ENCODE measurements at regions not wholly inside any gene's neighbourhood (a gene's known extent, or its start where the extent isn't known, plus 50 kb on each side); places are given as distances from the start of the nearest gene placed in this dataset.

DNA sequence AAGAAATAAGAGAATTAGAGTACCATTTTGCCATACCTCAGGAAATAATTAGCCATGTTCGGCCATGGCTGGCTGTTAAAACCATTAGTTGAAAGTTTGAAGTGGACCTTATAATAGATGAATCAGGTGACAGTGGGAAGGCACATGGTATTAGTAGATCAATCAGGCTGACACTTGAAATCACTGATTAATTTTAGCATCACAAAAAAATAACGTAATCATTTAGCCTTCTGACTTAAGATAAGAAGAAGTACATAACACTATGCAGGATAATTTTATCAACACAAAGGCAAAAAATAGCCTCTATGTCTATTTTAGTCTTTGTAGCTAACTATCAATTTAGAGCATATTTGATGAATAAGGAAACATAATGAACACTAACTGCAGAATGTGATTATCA, 615.5 kb downstream of the PCDH17 start:
- Histone ChIP-seq H3K36me3 (no peaks in the 10 kb centered on the region), H3K27me3 (no peaks in the 10 kb centered on the region), H3K4me1 (no peaks in the 10 kb centered on the region), H3K4me3 (no peak overlapping the region), H3K9me3 (peaks cover 0 to 4% (median 0%) of the 10 kb centered on the region in 4 donors), H3K27ac (no peak overlapping the region)
- 80 to 86% methylated on average over 2 of the region's 2 CpGs for WGBS, 2 donors
- DNase-seq = no peak
- no peak for ATAC-seq (ENCODE audit: low FRiP score in 2 of 2)
- TF ChIP-seq, protein P1, sequence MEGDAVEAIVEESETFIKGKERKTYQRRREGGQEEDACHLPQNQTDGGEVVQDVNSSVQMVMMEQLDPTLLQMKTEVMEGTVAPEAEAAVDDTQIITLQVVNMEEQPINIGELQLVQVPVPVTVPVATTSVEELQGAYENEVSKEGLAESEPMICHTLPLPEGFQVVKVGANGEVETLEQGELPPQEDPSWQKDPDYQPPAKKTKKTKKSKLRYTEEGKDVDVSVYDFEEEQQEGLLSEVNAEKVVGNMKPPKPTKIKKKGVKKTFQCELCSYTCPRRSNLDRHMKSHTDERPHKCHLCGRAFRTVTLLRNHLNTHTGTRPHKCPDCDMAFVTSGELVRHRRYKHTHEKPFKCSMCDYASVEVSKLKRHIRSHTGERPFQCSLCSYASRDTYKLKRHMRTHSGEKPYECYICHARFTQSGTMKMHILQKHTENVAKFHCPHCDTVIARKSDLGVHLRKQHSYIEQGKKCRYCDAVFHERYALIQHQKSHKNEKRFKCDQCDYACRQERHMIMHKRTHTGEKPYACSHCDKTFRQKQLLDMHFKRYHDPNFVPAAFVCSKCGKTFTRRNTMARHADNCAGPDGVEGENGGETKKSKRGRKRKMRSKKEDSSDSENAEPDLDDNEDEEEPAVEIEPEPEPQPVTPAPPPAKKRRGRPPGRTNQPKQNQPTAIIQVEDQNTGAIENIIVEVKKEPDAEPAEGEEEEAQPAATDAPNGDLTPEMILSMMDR (IDR thresholded peaks at IDR 0.05) = no peak
- TF ChIP-seq POLR2AphosphoS5 (IDR thresholded peaks at IDR 0.05) = no peak
- no peak for TF ChIP-seq EP300 (IDR thresholded peaks at IDR 0.05)
- no peak for TF ChIP-seq POLR2A (IDR thresholded peaks at IDR 0.05)

DNA sequence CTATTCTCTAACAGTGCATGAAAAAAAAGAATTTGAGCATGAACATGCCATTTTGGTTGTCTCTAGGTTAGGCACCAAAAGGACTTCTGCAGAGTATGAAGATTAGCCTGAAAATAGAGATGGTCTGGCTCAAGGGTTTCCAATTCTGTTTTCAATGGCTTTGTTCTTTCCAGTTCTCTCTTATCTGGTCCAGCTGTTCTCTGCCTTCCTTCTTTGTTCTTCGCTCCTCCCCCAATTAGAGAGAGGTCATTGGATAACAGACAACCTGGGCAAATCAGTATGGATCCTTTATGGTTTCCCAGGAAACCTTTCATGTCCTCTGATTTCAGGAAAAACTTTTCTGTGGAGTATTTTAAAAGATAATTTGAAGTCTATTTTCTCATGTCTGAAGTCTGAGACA, 623.4 kb downstream of the PCDH17 start:
- TF ChIP-seq EP300 (IDR thresholded peaks at IDR 0.05) (no peak), POLR2A (IDR thresholded peaks at IDR 0.05) (no peak), POLR2AphosphoS5 (IDR thresholded peaks at IDR 0.05) (no peak)
- TF ChIP-seq, protein P1 (IDR thresholded peaks at IDR 0.05) = no peak
- H3K4me1 ChIP-seq = no peaks in the 10 kb centered on the region
- WGBS, 2 donors = 87 to 90% methylated on average over 1 of the region's 1 CpG
- DNase-seq (no peak), ATAC-seq (ENCODE audit: low FRiP score in 2 of 2) (no peak)
- no peak overlapping the region for H3K4me3 ChIP-seq
- no peaks in the 10 kb centered on the region for H3K36me3 ChIP-seq
- H3K27ac ChIP-seq = no peak overlapping the region
- no peaks in the 10 kb centered on the region for H3K27me3 ChIP-seq
- no peaks in the 10 kb centered on the region for H3K9me3 ChIP-seq

DNA sequence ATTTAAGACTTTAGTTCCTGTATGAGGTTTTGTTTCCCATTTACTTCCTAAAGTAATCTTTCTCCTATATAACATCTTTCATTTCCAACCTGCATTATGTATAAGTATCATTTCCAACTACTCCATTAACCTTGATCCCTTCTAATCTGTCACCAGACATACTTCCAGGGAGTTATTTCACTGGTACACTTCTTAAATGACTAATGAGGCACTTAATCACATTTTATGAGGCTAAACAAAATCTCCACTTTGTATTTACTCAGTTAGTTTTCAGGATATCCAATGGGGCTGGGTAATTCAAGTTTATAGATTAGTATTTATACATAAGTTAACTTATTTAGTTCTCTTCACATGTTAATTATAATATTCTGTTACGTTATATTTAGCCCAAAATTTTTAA, 634.7 kb downstream of the PCDH17 start:
- H3K4me1 ChIP-seq = no peaks in the 10 kb centered on the region
- DNase-seq = no peak
- no peak overlapping the region for H3K4me3 ChIP-seq
- 74 to 77% methylated on average over 1 of the region's 1 CpG for WGBS, 2 donors
- no peak overlapping the region for H3K27ac ChIP-seq
- TF ChIP-seq, protein P1 (IDR thresholded peaks at IDR 0.05) = no peak
- TF ChIP-seq POLR2AphosphoS5 (IDR thresholded peaks at IDR 0.05) (no peak), POLR2A (IDR thresholded peaks at IDR 0.05) (no peak), EP300 (IDR thresholded peaks at IDR 0.05) (no peak)
- ATAC-seq (ENCODE audit: low FRiP score in 2 of 2) = no peak
- H3K36me3 ChIP-seq = no peaks in the 10 kb centered on the region
- no peaks in the 10 kb centered on the region for H3K9me3 ChIP-seq
- H3K27me3 ChIP-seq = no peaks in the 10 kb centered on the region

DNA sequence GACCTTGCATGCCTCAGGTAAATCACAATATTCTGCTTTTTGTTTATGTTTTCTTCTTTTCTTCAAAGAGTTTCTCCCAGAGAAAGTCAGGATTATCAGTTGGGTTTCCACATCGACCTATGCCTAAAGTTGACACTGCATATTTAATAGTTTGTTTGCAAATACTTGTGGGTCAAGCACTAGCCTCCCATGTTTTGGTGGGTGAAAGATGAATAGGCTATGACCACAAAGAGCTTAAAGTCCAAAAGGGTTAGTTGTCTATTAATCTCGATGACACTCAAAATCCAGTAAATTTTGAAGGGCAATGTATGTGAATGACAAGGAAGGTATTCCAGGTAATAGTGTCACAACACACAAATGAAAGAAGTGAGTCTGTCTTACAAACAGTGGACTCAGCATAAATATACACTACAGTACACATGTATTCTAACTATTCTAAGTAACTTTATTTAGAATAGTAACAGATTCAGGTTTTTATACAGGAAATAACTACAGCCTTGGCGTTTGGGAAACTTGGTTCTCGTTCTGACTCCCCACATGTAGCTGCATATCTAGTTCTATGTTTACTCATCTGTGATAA, 667.1 kb downstream of the PCDH17 start:
- Histone ChIP-seq H3K27me3 (no peaks in the 10 kb centered on the region), H3K4me1 (no peaks in the 10 kb centered on the region), H3K9me3 (no peaks in the 10 kb centered on the region), H3K4me3 (no peak overlapping the region), H3K27ac (no peak overlapping the region), H3K36me3 (no peaks in the 10 kb centered on the region)
- no peak for ATAC-seq (ENCODE audit: low FRiP score in 2 of 2)
- DNase-seq = no peak
- WGBS, 2 donors = 81 to 82% methylated on average over 4 of the region's 4 CpGs
- TF ChIP-seq EP300 (IDR thresholded peaks at IDR 0.05) (no peak), POLR2A (IDR thresholded peaks at IDR 0.05) (no peak), POLR2AphosphoS5 (IDR thresholded peaks at IDR 0.05) (no peak)
- TF ChIP-seq, protein P1 (IDR thresholded peaks at IDR 0.05) = no peak

DNA sequence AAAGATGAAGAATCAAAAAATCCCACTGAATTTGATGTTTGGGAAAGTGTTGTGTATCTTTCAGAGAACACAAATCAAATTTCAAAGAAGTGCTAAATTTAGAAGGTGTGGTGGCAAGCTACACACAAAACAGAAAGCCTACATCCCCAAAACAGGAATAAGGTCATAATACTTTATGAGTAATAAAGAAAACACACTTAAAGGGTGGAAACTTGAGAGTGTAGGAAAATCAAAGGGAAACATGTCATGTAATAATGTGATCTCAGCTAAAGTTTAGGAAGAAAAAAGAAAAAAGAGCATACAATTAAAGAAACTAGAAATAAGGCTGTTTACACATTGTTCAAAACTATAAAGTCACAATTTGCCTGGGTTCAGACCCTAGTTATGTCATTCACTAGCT, 668.7 kb downstream of the PCDH17 start:
- no peak overlapping the region for H3K27ac ChIP-seq
- H3K36me3 ChIP-seq = no peaks in the 10 kb centered on the region
- ATAC-seq (ENCODE audit: low FRiP score in 2 of 2) (no peak), DNase-seq (no peak)
- TF ChIP-seq, protein P1 (IDR thresholded peaks at IDR 0.05) = no peak
- no peak for TF ChIP-seq EP300 (IDR thresholded peaks at IDR 0.05)
- TF ChIP-seq POLR2AphosphoS5 (IDR thresholded peaks at IDR 0.05) = no peak
- no peak for TF ChIP-seq POLR2A (IDR thresholded peaks at IDR 0.05)
- H3K4me3 ChIP-seq = no peak overlapping the region
- H3K9me3 ChIP-seq = no peaks in the 10 kb centered on the region
- H3K27me3 ChIP-seq = no peaks in the 10 kb centered on the region
- H3K4me1 ChIP-seq = no peaks in the 10 kb centered on the region

All from upper lobe of left lung (tissue), 6 donors.